Heart left ventricle (tissue), 13 donors: ENCODE measurements at regions not wholly inside any gene's neighbourhood (a gene's known extent, or its start where the extent isn't known, plus 50 kb on each side); places are given as distances from the start of the nearest gene placed in this dataset.

Experiments
- CTCF ChIP-seq, 12 donors: fragments of 200-600 bp; sonication (generic) in 4 of 12; IDR thresholded peaks; one replicate each; pipeline versions ENCODE4 v1.5.0 to v1.8.0; 2018 to 2022; ENCODE audit warnings: antibody characterized with exemption in 12 of 12, mild to moderate bottlenecking in 5 of 12
- POLR2A ChIP-seq, 2 donors: fragments of 450-650 bp; IDR thresholded peaks; one replicate each; pipeline ENCODE4 v1.6.1; 2017; ENCODE audit warnings: antibody characterized with exemption in 2 of 2, mild to moderate bottlenecking in 2 of 2, moderate library complexity in 2 of 2
- donor health status: ischemic (EF 13 %, LVEDD 7.1; RV severe dilation, severe dysfunction).
- donor health status: DM: no; HTN: yes; CAD: no.
- donor health status: DM: no; HTN: no; CAD: no.
- donor health status: ischemic (EF 25% LVEDD 6.9; RV normal size, moderate dysfunction).
- donor health status: ischemic (EF 25% LVEDD 5.7; RV mildly dilated, moderate dysfunction).
- donor health status: ischemic (EF 35%, LVEDD 5.7; RV mildly dilated, moderate dysfunction).
- donor health status: nonischemic (EF 11% LVEDD 7.7; RV severe dilation, severe dysfunction).
- donor health status: DM: yes; HTN: yes; CAD: no.
- donor health status: PGD.
- donor health status: ischemic (EF 29% LVEDD 5.4; RV normal size, mild dysfunction).
- donor health status: nonischemic (EF 23%, LVEDD 6.1; RV moderate dilation, normal function).

- TF ChIP-seq CTCF (IDR thresholded peaks at IDR 0.05) = no peak
- TF ChIP-seq POLR2A (IDR thresholded peaks at IDR 0.05) = no peak
Observed at GRCh38 chr20:56986931-56987720, 279.3 kb downstream of the BMP7 start.
